Panc1 (cell line): ENCODE measurements at regions not wholly inside any gene's neighbourhood (a gene's known extent, or its start where the extent isn't known, plus 50 kb on each side); places are given as distances from the start of the nearest gene placed in this dataset.

Experiments used
- ATAC-seq: fragments of 200-7000 bp; cut with Tn5 transposase; 2 replicates; pipeline ENCODE4 v1.9.1; 2020; ENCODE audit warnings: mild to moderate bottlenecking, moderate library complexity
- BruUV-seq: library from RNA; stranded (reverse); fragments of 400-500 nt; replicated peaks from 2 replicates; lab custom pipeline; 2021; lab: Mats Ljungman, UMichigan
- CTCF ChIA-PET: fragments of 300-600 bp; sonication (Branson Sonifier 250); formaldehyde crosslinking; loops from one replicate; lab custom pipeline; 2022; ENCODE audit warnings: antibody characterized with exemption; lab: Charles Lee
- POLR2A ChIA-PET: fragments of 300-600 bp; sonication (Branson Sonifier 250); formaldehyde crosslinking; loops from one replicate; lab custom pipeline; 2022; ENCODE audit warnings: antibody characterized with exemption; lab: Charles Lee
- DNase-seq: peaks from one replicate; pipeline ENCODE4 v3.0.0-alpha.2; 2010; ENCODE audit warnings: low read depth, low spot score
- H3K27ac ChIP-seq: 2 replicates; pipeline ENCODE4 v1.5.1; 2011; ENCODE audit warnings: mild to moderate bottlenecking, low read length, inconsistent platforms
- H3K27me3 ChIP-seq: fragments of 200-500 bp; sonication (Bioruptor generic); 2 replicates; pipeline ENCODE4 v1.6.0; 2014; ENCODE audit warnings: low read length, inconsistent platforms; ENCODE audit not compliant: control insufficient read depth, insufficient read depth
- H3K36me3 ChIP-seq: fragments of 200-500 bp; sonication (Bioruptor generic); 2 replicates; pipeline ENCODE4 v1.5.1; 2014; ENCODE audit warnings: inconsistent platforms, mild to moderate bottlenecking, low read length, moderate library complexity; ENCODE audit not compliant: control insufficient read depth, insufficient read depth
- H3K4me1 ChIP-seq: 2 replicates; pipeline ENCODE4 v1.5.1; 2011; ENCODE audit warnings: inconsistent platforms, mild to moderate bottlenecking, low read length, moderate library complexity; ENCODE audit not compliant: control insufficient read depth, insufficient read depth
- H3K4me3 ChIP-seq, 2 experiments: 2 replicates each; pipeline ENCODE4 v1.5.1; 2011 to 2012; ENCODE audit warnings: low read depth in 2 of 2, low read length in 2 of 2, mild to moderate bottlenecking in 2 of 2, inconsistent platforms in 1 of 2, moderate library complexity in 1 of 2
- H3K9me3 ChIP-seq: fragments of 200-500 bp; sonication (Bioruptor generic); 2 replicates; pipeline ENCODE4 v1.5.1; 2014; ENCODE audit warnings: low read depth, mild to moderate bottlenecking, inconsistent platforms, low read length, moderate library complexity; ENCODE audit not compliant: control insufficient read depth, insufficient read depth
- CTCF ChIP-seq: fragments of 450-650 bp; IDR thresholded peaks from 2 replicates; pipeline ENCODE4 v1.5.1; 2017; ENCODE audit warnings: mild to moderate bottlenecking
- POLR2AphosphoS5 ChIP-seq: IDR thresholded peaks from 2 replicates; pipeline ENCODE4 v1.6.1; 2012; ENCODE audit warnings: mild to moderate bottlenecking, low read depth, low read length, moderate library complexity
- REST ChIP-seq, 2 experiments: IDR thresholded peaks; 2 replicates each; pipeline ENCODE4 v1.6.1; 2011 to 2012; ENCODE audit warnings: low read depth in 2 of 2, control low read depth in 1 of 2, low read length in 1 of 2, mild to moderate bottlenecking in 1 of 2, moderate library complexity in 1 of 2; ENCODE audit not compliant: insufficient read depth in 1 of 2
- SIN3A ChIP-seq: IDR thresholded peaks from 2 replicates; pipeline ENCODE4 v1.6.1; 2012; ENCODE audit warnings: low read depth, mild to moderate bottlenecking, low read length, moderate library complexity, borderline replicate concordance; ENCODE audit not compliant: insufficient read depth
- TCF7L2 ChIP-seq: IDR thresholded peaks from 2 replicates; pipeline ENCODE4 v1.6.1; 2011; ENCODE audit warnings: mild to moderate bottlenecking, low read depth, low read length, inconsistent platforms
- in situ Hi-C: cut with HindIII; loops from 2 replicates; pipeline ENCODE4 v1.10.0; 2016; ENCODE audit warnings: low sequenced_read_pairs, low pct_unique_long_range_greater_than_20kb
- intact Hi-C: fragments of 100-400 bp; cut with micrococcal nuclease; formaldehyde crosslinking; loops from one replicate; pipeline ENCODE4 v1.10.0; 2022; ENCODE audit not compliant: unreplicated experiment

- H3K4me1 ChIP-seq: no peaks in the 10 kb centered on the region
Observed at GRCh38 chr6:149173222-149173621, 144.3 kb upstream of the TAB2 start.

GRCh38 chr6:149174962-149175361 lies 142.6 kb upstream of the TAB2 start:
- intact Hi-C loops (no loop called here), in situ Hi-C loops (no loop called here)
- no peak overlapping the region for H3K27ac ChIP-seq
- H3K36me3 ChIP-seq: no peaks in the 10 kb centered on the region
- H3K4me1 ChIP-seq: no peaks in the 10 kb centered on the region
- POLR2A ChIA-PET: no interaction called here
- no peak for ATAC-seq
- no peak overlapping the region for H3K4me3 ChIP-seq
- TF ChIP-seq POLR2AphosphoS5 (no peak), CTCF (no peak), TCF7L2 (no peak), SIN3A (no peak), REST (IDR thresholded peaks at IDR 0.05; ENCODE audit: insufficient read depth in 1 of 2, low read depth in 2 of 2, low read length in 1 of 2) (no peak)
- BruUV-seq: no TSS peak
- no peak for DNase-seq
- no peaks in the 10 kb centered on the region for H3K9me3 ChIP-seq
- H3K27me3 ChIP-seq: no peaks in the 10 kb centered on the region
- CTCF ChIA-PET: no interaction called here

More at GRCh38 chr6:149173222-149173621, 144.3 kb upstream of the TAB2 start:
- Histone ChIP-seq H3K27me3 (no peaks in the 10 kb centered on the region), H3K36me3 (no peaks in the 10 kb centered on the region), H3K4me3 (no peak overlapping the region), H3K27ac (no peak overlapping the region), H3K9me3 (no peaks in the 10 kb centered on the region)
- DNase-seq: no peak
- BruUV-seq: no TSS peak
- in situ Hi-C loops: no loop called here
- intact Hi-C loops: no loop called here
- CTCF ChIA-PET: no interaction called here
- no peak for ATAC-seq
- POLR2A ChIA-PET: no interaction called here
- TF ChIP-seq SIN3A (no peak), CTCF (no peak), TCF7L2 (no peak), POLR2AphosphoS5 (no peak), REST (IDR thresholded peaks at IDR 0.05; ENCODE audit: insufficient read depth in 1 of 2, low read depth in 2 of 2, low read length in 1 of 2) (no peak)
